H1 (cell line): ENCODE measurements at regions not wholly inside any gene's neighbourhood (a gene's known extent, or its start where the extent isn't known, plus 50 kb on each side); places are given as distances from the start of the nearest gene placed in this dataset.

Experiments used
- CTCF ChIA-PET: fragments of 300-600 bp; sonication (Branson Sonifier 250); formaldehyde crosslinking; loops from one replicate; lab custom pipeline; 2021; ENCODE audit not compliant: partially characterized antibody; lab: Charles Lee
- POLR2A ChIA-PET: fragments of 300-600 bp; sonication (Branson Sonifier 250); formaldehyde crosslinking; loops from one replicate; lab custom pipeline; 2021; ENCODE audit warnings: inconsistent platforms; ENCODE audit not compliant: partially characterized antibody; lab: Charles Lee
- DNase-seq, 2 experiments: peaks; one replicate each; pipeline versions ENCODE4 v3.0.0 to v3.0.0-alpha.2; 2010 to 2022; ENCODE audit warnings: low spot score in 2 of 2, low read depth in 1 of 2, mixed read lengths in 1 of 2
- FAIRE-seq: peaks from 2 replicates; lab custom pipeline; 2011; peaks lifted over from hg19 to GRCh38; lab: Jason Lieb, UNC
- H2AFZ ChIP-seq: 2 replicates; pipeline ENCODE4 v1.8.1; 2012; ENCODE audit warnings: low read length, inconsistent platforms
- H2AK5ac ChIP-seq: 2 replicates; pipeline ENCODE4 v1.6.1; 2013; ENCODE audit warnings: low read depth, low read length
- H2BK120ac ChIP-seq: replicated peaks from 2 replicates; pipeline ENCODE3; 2013; ENCODE audit warnings: low read depth, low read length, inconsistent platforms
- H2BK12ac ChIP-seq: 2 replicates; pipeline ENCODE4 v1.6.1; 2013; ENCODE audit warnings: low read depth, low read length
- H2BK15ac ChIP-seq: 2 replicates; pipeline ENCODE4 v1.6.1; 2013; ENCODE audit warnings: low read length
- H2BK20ac ChIP-seq: 2 replicates; pipeline ENCODE4 v1.6.1; 2013; ENCODE audit warnings: low read length
- H2BK5ac ChIP-seq: 2 replicates; pipeline ENCODE4 v1.6.1; 2013; ENCODE audit warnings: low read depth, low read length
- H3K14ac ChIP-seq: 2 replicates; pipeline ENCODE4 v1.6.1; 2013; ENCODE audit warnings: inconsistent platforms; ENCODE audit not compliant: insufficient read length
- H3K18ac ChIP-seq: 2 replicates; pipeline ENCODE4 v1.6.1; 2013; ENCODE audit warnings: low read length; ENCODE audit errors: extremely low read depth
- H3K23ac ChIP-seq: 2 replicates; pipeline ENCODE4 v1.6.1; 2013; ENCODE audit warnings: inconsistent platforms; ENCODE audit not compliant: insufficient read length
- H3K23me2 ChIP-seq: 2 replicates; pipeline ENCODE4 v1.6.1; 2013; ENCODE audit warnings: low read depth, low read length
- H3K27ac ChIP-seq: 2 replicates; pipeline ENCODE4 v1.6.1; 2011; ENCODE audit warnings: low read depth, low read length, inconsistent platforms
- H3K27me3 ChIP-seq, 4 experiments: replicated peaks in 1 of 4; 1 replicate in 1 of 4; 2 replicates in 3 of 4; pipeline versions ENCODE4 v1.6.1 to v1.8.1; 2011 to 2013; ENCODE audit warnings: low read length in 3 of 4, mild to moderate bottlenecking in 3 of 4, inconsistent platforms in 2 of 4, mixed read lengths in 2 of 4, moderate library complexity in 1 of 4; ENCODE audit not compliant: control insufficient read depth in 3 of 4, insufficient read depth in 3 of 4; ENCODE audit errors: extremely low read depth in 1 of 4
- H3K36me3 ChIP-seq, 4 experiments: 2 replicates each; pipeline versions ENCODE4 v1.6.1 to v1.8.1; 2011 to 2013; ENCODE audit warnings: mild to moderate bottlenecking in 4 of 4, low read length in 3 of 4, moderate library complexity in 2 of 4, control low read depth in 1 of 4, inconsistent platforms in 1 of 4; ENCODE audit not compliant: insufficient read depth in 4 of 4, control insufficient read depth in 2 of 4
- H3K4ac ChIP-seq: replicated peaks from 2 replicates; pipeline ENCODE3; 2013; ENCODE audit warnings: low read length, low read depth, mixed read lengths, inconsistent platforms; ENCODE audit not compliant: insufficient read length
- H3K4me1 ChIP-seq, 4 experiments: replicated peaks in 1 of 4; 1 replicate in 1 of 4; 2 replicates in 3 of 4; pipeline versions ENCODE4 v1.6.1 to v1.8.1; 2011 to 2013; ENCODE audit warnings: low read length in 3 of 4, inconsistent platforms in 2 of 4, mixed read lengths in 1 of 4; ENCODE audit not compliant: insufficient read depth in 4 of 4, control insufficient read depth in 3 of 4
- H3K4me2 ChIP-seq, 2 experiments: 2 replicates each; pipeline versions ENCODE4 v1.6.1 to v1.8.1; 2011 to 2013; ENCODE audit warnings: low read depth in 2 of 2, low read length in 2 of 2, control low read depth in 1 of 2, inconsistent platforms in 1 of 2, mild to moderate bottlenecking in 1 of 2; ENCODE audit not compliant: insufficient read depth in 1 of 2
- H3K4me3 ChIP-seq, 4 experiments: fragments of 200-600, 300-600 bp in 1 of 4; sonication (generic), shearing (Covaris generic), sonication (Bioruptor Twin) in 1 of 4; 2 replicates each; pipeline versions ENCODE4 v1.5.1 to v1.8.1; 2011 to 2016; ENCODE audit warnings: low read length in 4 of 4, low read depth in 3 of 4, control low read depth in 2 of 4, inconsistent platforms in 2 of 4, mild to moderate bottlenecking in 2 of 4, mixed read lengths in 1 of 4, moderate library complexity in 1 of 4; ENCODE audit not compliant: insufficient read depth in 2 of 4; ENCODE audit errors: extremely low read depth in 1 of 4
- H3K56ac ChIP-seq: replicated peaks from 2 replicates; pipeline ENCODE3; 2013; ENCODE audit warnings: low read depth, mild to moderate bottlenecking, mixed read lengths, low read length, inconsistent platforms; ENCODE audit not compliant: insufficient read length
- H3K79me1 ChIP-seq: 2 replicates; pipeline ENCODE4 v1.6.1; 2013; ENCODE audit warnings: low read depth, low read length, control low read depth
- H3K79me2 ChIP-seq, 2 experiments: 2 replicates each; pipeline versions ENCODE4 v1.6.1 to v1.8.1; 2012 to 2013; ENCODE audit warnings: low read length in 2 of 2, mild to moderate bottlenecking in 2 of 2, inconsistent platforms in 1 of 2; ENCODE audit not compliant: insufficient read depth in 2 of 2, control insufficient read depth in 1 of 2
- H3K9ac ChIP-seq, 4 experiments: replicated peaks in 1 of 4; 1 replicate in 1 of 4; 2 replicates in 3 of 4; pipeline versions ENCODE4 v1.6.1 to v1.8.1; 2011 to 2013; ENCODE audit warnings: low read depth in 3 of 4, low read length in 3 of 4, control low read depth in 2 of 4, mild to moderate bottlenecking in 2 of 4, moderate library complexity in 2 of 4, inconsistent platforms in 1 of 4; ENCODE audit errors: extremely low read depth in 1 of 4
- H3K9me3 ChIP-seq, 2 experiments: 2 replicates each; pipeline versions ENCODE4 v1.6.1 to v1.8.1; 2012 to 2013; ENCODE audit warnings: mild to moderate bottlenecking in 2 of 2, moderate library complexity in 2 of 2, control low read depth in 1 of 2, inconsistent platforms in 1 of 2, low read depth in 1 of 2, low read length in 1 of 2, mixed read lengths in 1 of 2; ENCODE audit not compliant: insufficient read depth in 2 of 2
- H4K20me1 ChIP-seq, 2 experiments: replicated peaks in 1 of 2; 2 replicates each; pipeline versions ENCODE3 to v1.8.1; 2011 to 2013; ENCODE audit warnings: inconsistent platforms in 2 of 2, low read length in 2 of 2, mild to moderate bottlenecking in 1 of 2; ENCODE audit not compliant: insufficient read depth in 2 of 2, control insufficient read depth in 1 of 2
- H4K5ac ChIP-seq: 2 replicates; pipeline ENCODE4 v1.6.1; 2013; ENCODE audit warnings: low read length, low read depth, mixed read lengths, inconsistent platforms; ENCODE audit not compliant: insufficient read length
- H4K8ac ChIP-seq: 2 replicates; pipeline ENCODE4 v1.8.0; 2013; ENCODE audit warnings: mild to moderate bottlenecking, moderate library complexity, low read length, inconsistent platforms; ENCODE audit not compliant: insufficient read depth; ENCODE audit errors: extremely low read depth
- H4K91ac ChIP-seq: replicated peaks from 2 replicates; pipeline ENCODE3; 2013; ENCODE audit warnings: low read length, mixed read lengths, inconsistent platforms; ENCODE audit not compliant: insufficient read length
- CBX5 ChIP-seq: fragments of 300-800, 300-1000 bp; sonication (generic); IDR thresholded peaks from 2 replicates; pipeline ENCODE4 v1.7.1; 2016; ENCODE audit warnings: antibody characterized with exemption, low read length, low read depth
- CHD2 ChIP-seq: IDR thresholded peaks from 2 replicates; pipeline ENCODE4 v1.6.1; 2012; ENCODE audit warnings: low read length, improper control_type of control experiment
- EP300 ChIP-seq, 2 experiments: IDR thresholded peaks; 1 replicate in 1 of 2; 2 replicates in 1 of 2; pipeline ENCODE4 v1.6.1; 2011 to 2012; ENCODE audit warnings: low read depth in 2 of 2, low read length in 2 of 2, mild to moderate bottlenecking in 2 of 2, borderline replicate concordance in 1 of 2, inconsistent platforms in 1 of 2, moderate library complexity in 1 of 2
- EZH2 ChIP-seq: fragments of 200-600 bp; sonication (generic); IDR thresholded peaks from 2 replicates; pipeline ENCODE4 v1.7.1; 2012; ENCODE audit warnings: low read depth, mild to moderate bottlenecking, moderate library complexity, low read length, inconsistent platforms; ENCODE audit not compliant: severe bottlenecking
- JUN ChIP-seq: IDR thresholded peaks from 2 replicates; pipeline ENCODE4 v1.6.1; 2011; ENCODE audit warnings: low read depth, mild to moderate bottlenecking, improper control_type of control experiment, low read length
- KDM4A ChIP-seq: IDR thresholded peaks from one replicate; pipeline ENCODE4 v1.7.1; 2012; ENCODE audit warnings: low read depth, mild to moderate bottlenecking, moderate library complexity, low read length, inconsistent platforms; ENCODE audit not compliant: severe bottlenecking
- NANOG ChIP-seq: IDR thresholded peaks from 2 replicates; pipeline ENCODE4 v1.6.1; 2011; ENCODE audit warnings: low read length, low read depth, mild to moderate bottlenecking, inconsistent platforms; ENCODE audit not compliant: insufficient read depth, poor library complexity, severe bottlenecking
- NRF1 ChIP-seq: IDR thresholded peaks from 2 replicates; pipeline ENCODE4 v1.6.1; 2011; ENCODE audit warnings: mild to moderate bottlenecking, low read depth, low read length, improper control_type of control experiment
- PHF8 ChIP-seq: fragments of 200-600 bp; sonication (generic); conservative IDR thresholded peaks from 2 replicates; pipeline ENCODE4 v1.7.1; 2012; ENCODE audit warnings: low read depth, mild to moderate bottlenecking, inconsistent platforms, low read length, moderate library complexity
- POU5F1 ChIP-seq: IDR thresholded peaks from 2 replicates; pipeline ENCODE4 v1.6.1; 2011; ENCODE audit warnings: low read depth, mild to moderate bottlenecking, low read length, moderate library complexity
- RFX5 ChIP-seq: IDR thresholded peaks from 2 replicates; pipeline ENCODE4 v1.6.1; 2011; ENCODE audit warnings: low read depth, low read length, improper control_type of control experiment, borderline replicate concordance
- SP1 ChIP-seq: IDR thresholded peaks from 2 replicates; pipeline ENCODE4 v1.6.1; 2011; ENCODE audit warnings: low read depth, low read length
- SP2 ChIP-seq: IDR thresholded peaks from 2 replicates; pipeline ENCODE4 v1.6.1; 2012; ENCODE audit warnings: mild to moderate bottlenecking, low read length, inconsistent platforms
- TEAD4 ChIP-seq: IDR thresholded peaks from 2 replicates; pipeline ENCODE4 v1.6.1; 2012; ENCODE audit warnings: low read depth, low read length, inconsistent platforms, mixed read lengths
- ZNF274 ChIP-seq: IDR thresholded peaks from 2 replicates; pipeline ENCODE4 v1.7.0; 2012; ENCODE audit warnings: low read length, borderline replicate concordance; ENCODE audit errors: extremely low read depth
- WGBS, 2 experiments: shearing (Covaris generic) in 1 of 2; methylation state at CpG; one replicate each; pipeline versions ENCODE4 v1.1.6 to v1.1.7; 2013 to 2015; ENCODE audit warnings: low lambda C conversion rate in 2 of 2, mixed read lengths in 2 of 2, inconsistent platforms in 1 of 2, low coverage in 1 of 2, missing lambda C conversion rate in 1 of 2; ENCODE audit not compliant: insufficient replicate concordance in 2 of 2, insufficient coverage in 1 of 2, insufficient read length in 1 of 2; ENCODE audit errors: extremely low coverage in 1 of 2, missing lambda C conversion rate in 1 of 2; 5-methylcytosine and 5-hydroxymethylcytosine counted together

DNA sequence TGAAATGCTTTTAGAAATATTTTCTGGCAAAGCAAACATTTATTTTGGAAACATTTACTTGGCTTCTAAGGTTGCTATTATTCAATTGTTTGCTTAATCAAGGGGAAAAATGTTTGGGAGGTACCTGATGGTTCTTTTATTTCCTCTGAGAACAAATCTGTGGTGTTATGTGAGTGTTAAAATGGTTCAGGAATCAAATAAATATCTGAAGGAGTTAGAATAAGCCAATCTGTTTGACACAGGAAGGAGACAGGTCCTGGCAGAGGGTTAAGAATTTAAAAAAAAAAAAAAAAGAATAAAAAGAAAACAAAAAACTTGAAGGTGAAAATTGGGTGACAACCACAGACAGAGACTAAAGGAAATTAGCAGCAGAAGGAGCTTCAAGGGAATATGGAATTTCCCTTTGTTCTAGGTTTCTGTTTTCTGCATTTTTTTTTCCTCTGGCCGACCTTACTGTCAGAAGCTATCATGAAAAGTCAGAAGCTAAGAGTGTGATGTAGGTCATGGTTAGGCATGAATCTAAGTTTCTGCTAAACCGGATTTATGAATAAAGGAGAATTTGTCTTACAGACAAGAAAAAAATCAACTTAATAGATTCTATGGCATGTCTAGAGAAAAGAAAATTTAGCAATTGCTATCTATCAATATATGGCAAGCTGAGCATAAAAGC is 78.6 kb upstream of the PNPLA4 start:
- H3K79me2 ChIP-seq: no peaks in the 10 kb centered on the region
- 85% methylated on average over 2 of the region's 2 CpGs; no CpG with 5 or more reads in 1 of the 2 experiments for WGBS, 2 experiments
- no peak overlapping the region for H3K4me2 ChIP-seq
- ChIA-PET CTCF (no interaction called here), POLR2A (no interaction called here)
- DNase-seq: no peak
- no peak overlapping the region for H2BK5ac ChIP-seq
- no peak overlapping the region for H2BK15ac ChIP-seq
- no peaks in the 10 kb centered on the region for H3K36me3 ChIP-seq
- H2AFZ ChIP-seq: no peak overlapping the region
- H4K8ac ChIP-seq: no peak overlapping the region
- no peak overlapping the region for H4K91ac ChIP-seq
- FAIRE-seq: no peak
- no peak overlapping the region for H3K14ac ChIP-seq
- no peak overlapping the region for H2BK120ac ChIP-seq
- no peak overlapping the region for H3K4me3 ChIP-seq
- H2AK5ac ChIP-seq: no peak overlapping the region
- H3K18ac ChIP-seq: no peak overlapping the region
- H2BK20ac ChIP-seq: no peak overlapping the region
- H2BK12ac ChIP-seq: no peak overlapping the region
- no peaks in the 10 kb centered on the region for H3K23me2 ChIP-seq
- no peaks in the 10 kb centered on the region for H3K79me1 ChIP-seq
- no peak overlapping the region for H3K4ac ChIP-seq
- no peaks in the 10 kb centered on the region; a peak in 1 of 7 replicates for H3K4me1 ChIP-seq
- no peaks in the 10 kb centered on the region for H3K27me3 ChIP-seq
- no peak overlapping the region for H3K23ac ChIP-seq
- no peak overlapping the region for H3K56ac ChIP-seq
- H3K9me3 ChIP-seq: no peaks in the 10 kb centered on the region
- H3K9ac ChIP-seq: no peak overlapping the region
- no peaks in the 10 kb centered on the region for H4K20me1 ChIP-seq
- H4K5ac ChIP-seq: no peak overlapping the region
- H3K27ac ChIP-seq: no peak overlapping the region
- TF ChIP-seq SP1: no peak
- no peak for TF ChIP-seq SP2
- TF ChIP-seq ZNF274: no peak
- no peak for TF ChIP-seq NRF1
- TF ChIP-seq EP300 (IDR thresholded peaks at IDR 0.05; ENCODE audit: borderline replicate concordance in 1 of 2, low read depth in 2 of 2, low read length in 2 of 2): no peak
- TF ChIP-seq NANOG: no peak
- TF ChIP-seq CHD2: no peak
- no peak for TF ChIP-seq TEAD4
- no peak for TF ChIP-seq POU5F1
- no peak for TF ChIP-seq RFX5
- TF ChIP-seq KDM4A: no peak
- TF ChIP-seq EZH2: no peak
- TF ChIP-seq CBX5: no peak
- TF ChIP-seq PHF8: no peak
- no peak for TF ChIP-seq JUN
